ENCODE measurements at regions not wholly inside any gene's neighbourhood (a gene's known extent, or its start where the extent isn't known, plus 50 kb on each side); places are given as distances from the start of the nearest gene placed in this dataset.

DNA sequence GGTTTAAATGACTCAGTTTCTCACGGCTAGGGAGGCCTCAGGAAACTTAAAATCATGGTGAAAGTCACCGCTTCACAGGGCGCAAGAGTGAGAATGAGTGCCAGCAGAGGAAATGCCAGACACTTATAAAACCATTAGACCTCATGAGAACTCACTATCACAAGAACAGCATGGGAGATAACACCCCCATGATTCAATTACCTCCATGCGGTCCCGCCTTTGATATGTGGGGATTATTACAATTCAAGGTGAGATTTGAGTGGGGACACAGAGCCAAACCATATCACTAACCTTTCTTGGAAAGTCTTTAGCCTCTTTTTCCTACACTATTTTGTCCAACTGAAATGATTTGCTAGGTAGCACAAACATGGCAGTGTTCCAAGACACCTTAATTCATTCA is 533.9 kb upstream of the NUDT12 start:
- no peak for TF ChIP-seq CTCF (IDR thresholded peaks at IDR 0.05; ENCODE audit: low read depth, low read length)
- TF ChIP-seq EZH2phosphoT487 (IDR thresholded peaks at IDR 0.05; ENCODE audit: low read depth) = no peak
